Thoracic aorta (tissue), 2 donors: ENCODE measurements at regions not wholly inside any gene's neighbourhood (a gene's known extent, or its start where the extent isn't known, plus 50 kb on each side); places are given as distances from the start of the nearest gene placed in this dataset.
A peak's percentile ranks its signal among the peaks of the same experiment; 100 is the strongest.

Experiments used
- ATAC-seq: fragments of 150-250 bp; one replicate; pipeline ENCODE4 v1.8.0; 2017; ENCODE audit warnings: low read depth; ENCODE audit not compliant: insufficient number of reproducible peaks, low FRiP score
- DNase-seq: peaks from one replicate; pipeline ENCODE4 v3.0.0-alpha.2; 2020; ENCODE audit warnings: low spot score
- H3K27ac ChIP-seq, 2 donors: fragments of 200-600 bp; sonication (generic); 1 replicate in 1 of 2; 2 replicates in 1 of 2; pipeline ENCODE4 v1.5.1; 2016; ENCODE audit warnings: mild to moderate bottlenecking in 2 of 2, moderate library complexity in 2 of 2
- H3K27me3 ChIP-seq: fragments of 200-600 bp; sonication (generic); replicated peaks from 2 replicates; pipeline ENCODE4 v1.6.0; 2016; ENCODE audit warnings: mild to moderate bottlenecking; ENCODE audit not compliant: insufficient read depth
- H3K36me3 ChIP-seq: fragments of 200-600 bp; sonication (generic); one replicate; pipeline ENCODE4 v1.5.1; 2016
- H3K4me1 ChIP-seq, 2 donors: fragments of 200-600 bp; sonication (generic); 1 replicate in 1 of 2; 2 replicates in 1 of 2; pipeline versions ENCODE4 v1.5.1 to v1.6.0; 2016; ENCODE audit warnings: low read depth in 2 of 2, mild to moderate bottlenecking in 1 of 2; ENCODE audit not compliant: control insufficient read depth in 1 of 2
- H3K4me3 ChIP-seq: fragments of 200-600 bp; sonication (generic); 2 replicates; pipeline ENCODE4 v1.5.1; 2016; ENCODE audit warnings: mild to moderate bottlenecking
- H3K9me3 ChIP-seq: fragments of 200-600 bp; sonication (generic); 2 replicates; pipeline ENCODE4 v1.5.1; 2016
- CTCF ChIP-seq: fragments of 200-600 bp; sonication (generic); IDR thresholded peaks from one replicate; pipeline ENCODE4 v1.5.1; 2019; ENCODE audit warnings: antibody characterized with exemption

GRCh38 chr3:177318559-177318958 lies 121.3 kb upstream of the TBL1XR1 start:
- Histone ChIP-seq H3K27me3 (no peaks in the 10 kb centered on the region), H3K4me1 (peaks cover 13 to 19% of the 10 kb centered on the region in 2 donors), H3K27ac (no peak overlapping the region), H3K36me3 (no peaks in the 10 kb centered on the region), H3K4me3 (no peak overlapping the region), H3K9me3 (no peaks in the 10 kb centered on the region)
- DNase-seq (no peak), ATAC-seq (no peak)
- TF ChIP-seq CTCF, result no peak

GRCh38 chr3:177320765-177321247 lies 123.5 kb upstream of the TBL1XR1 start:
- H3K27me3 ChIP-seq, result no peaks in the 10 kb centered on the region

GRCh38 chr3:177321819-177322218 lies 124.5 kb upstream of the TBL1XR1 start:
- Histone ChIP-seq H3K9me3 (no peaks in the 10 kb centered on the region), H3K4me1 (peaks cover 13 to 19% of the 10 kb centered on the region in 2 donors), H3K27me3 (no peaks in the 10 kb centered on the region), H3K36me3 (no peaks in the 10 kb centered on the region), H3K4me3 (no peak overlapping the region), H3K27ac (peak overlapping the region; percentile 37 to 38)
- no peak for TF ChIP-seq CTCF
- ATAC-seq (no peak), DNase-seq (no peak)

More at GRCh38 chr3:177320765-177321247, 123.5 kb upstream of the TBL1XR1 start:
- Histone ChIP-seq H3K9me3 (no peaks in the 10 kb centered on the region), H3K27ac (peak overlapping the region; percentile 37 to 38), H3K4me1 (peaks cover 13 to 19% of the 10 kb centered on the region in 2 donors), H3K36me3 (no peaks in the 10 kb centered on the region), H3K4me3 (no peak overlapping the region)
- no peak for TF ChIP-seq CTCF
- DNase-seq (no peak), ATAC-seq (no peak)

- peaks cover 13 to 19% of the 10 kb centered on the region in 2 donors for H3K4me1 ChIP-seq
- no peaks in the 10 kb centered on the region for H3K9me3 ChIP-seq
- no peak for TF ChIP-seq CTCF
- no peak for ATAC-seq
- peak overlapping the region; percentile 25 for H3K4me3 ChIP-seq
- no peak overlapping the region for H3K27ac ChIP-seq
- H3K27me3 ChIP-seq, result no peaks in the 10 kb centered on the region
- no peaks in the 10 kb centered on the region for H3K36me3 ChIP-seq
- no peak for DNase-seq
These were observed 125.6 kb upstream of the TBL1XR1 start for GRCh38 chr3:177322881-177323280.

- H3K9me3 ChIP-seq, result no peaks in the 10 kb centered on the region
- H3K27me3 ChIP-seq, result no peaks in the 10 kb centered on the region
- H3K4me3 ChIP-seq, result no peak overlapping the region
- TF ChIP-seq CTCF, result no peak
- peak overlapping the region; percentile 48 to 59 for H3K27ac ChIP-seq
- DNase-seq (no peak), ATAC-seq (peak; percentile 51)
- no peaks in the 10 kb centered on the region for H3K36me3 ChIP-seq
- peaks cover 14 to 29% of the 10 kb centered on the region in 2 donors for H3K4me1 ChIP-seq
These were observed 132.6 kb upstream of the TBL1XR1 start for GRCh38 chr3:177329854-177330253.
